Fibroblast of lung (primary cell): ENCODE measurements at regions not wholly inside any gene's neighbourhood (a gene's known extent, or its start where the extent isn't known, plus 50 kb on each side); places are given as distances from the start of the nearest gene placed in this dataset.

ENCODE experiments used
- EZH2 ChIP-seq: IDR thresholded peaks from 2 replicates; pipeline ENCODE4 v1.5.1; 2012; ENCODE audit warnings: low read length, control low read depth, mild to moderate bottlenecking; ENCODE audit errors: missing control alignments
- TF ChIP-seq, protein P1 (sequence below), 2 donors: IDR thresholded peaks in 1 of 2; conservative IDR thresholded peaks in 1 of 2; 1 replicate in 1 of 2; 2 replicates in 1 of 2; pipeline ENCODE4 v1.5.1; 2011 to 2012; ENCODE audit warnings: low read length in 2 of 2, control low read depth in 1 of 2, inconsistent platforms in 1 of 2, low read depth in 1 of 2, mild to moderate bottlenecking in 1 of 2

DNA sequence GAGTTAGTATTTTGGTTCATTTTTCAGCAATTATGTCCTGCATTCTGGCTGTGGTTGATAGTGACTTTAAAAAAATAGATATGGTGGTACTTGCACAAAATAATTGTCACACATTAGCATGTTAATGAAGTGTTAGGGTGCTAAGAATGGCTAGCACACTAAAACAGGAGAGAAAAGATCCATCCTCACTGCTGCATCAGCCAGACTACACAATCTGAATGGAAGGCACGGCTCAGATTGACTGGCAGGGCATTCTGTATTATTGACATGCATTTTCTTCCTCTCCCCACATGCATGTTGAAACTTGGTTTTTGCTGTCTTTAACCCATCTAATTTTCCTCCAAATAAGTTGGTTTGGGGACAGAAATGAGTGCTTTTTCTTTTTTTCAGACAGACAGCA is 306.3 kb downstream of the PRL start:
- TF ChIP-seq, protein P1, sequence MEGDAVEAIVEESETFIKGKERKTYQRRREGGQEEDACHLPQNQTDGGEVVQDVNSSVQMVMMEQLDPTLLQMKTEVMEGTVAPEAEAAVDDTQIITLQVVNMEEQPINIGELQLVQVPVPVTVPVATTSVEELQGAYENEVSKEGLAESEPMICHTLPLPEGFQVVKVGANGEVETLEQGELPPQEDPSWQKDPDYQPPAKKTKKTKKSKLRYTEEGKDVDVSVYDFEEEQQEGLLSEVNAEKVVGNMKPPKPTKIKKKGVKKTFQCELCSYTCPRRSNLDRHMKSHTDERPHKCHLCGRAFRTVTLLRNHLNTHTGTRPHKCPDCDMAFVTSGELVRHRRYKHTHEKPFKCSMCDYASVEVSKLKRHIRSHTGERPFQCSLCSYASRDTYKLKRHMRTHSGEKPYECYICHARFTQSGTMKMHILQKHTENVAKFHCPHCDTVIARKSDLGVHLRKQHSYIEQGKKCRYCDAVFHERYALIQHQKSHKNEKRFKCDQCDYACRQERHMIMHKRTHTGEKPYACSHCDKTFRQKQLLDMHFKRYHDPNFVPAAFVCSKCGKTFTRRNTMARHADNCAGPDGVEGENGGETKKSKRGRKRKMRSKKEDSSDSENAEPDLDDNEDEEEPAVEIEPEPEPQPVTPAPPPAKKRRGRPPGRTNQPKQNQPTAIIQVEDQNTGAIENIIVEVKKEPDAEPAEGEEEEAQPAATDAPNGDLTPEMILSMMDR (conservative IDR thresholded peaks at IDR 0.05 in 1 of 2, IDR thresholded peaks at IDR 0.05 in 1 of 2; ENCODE audit: low read depth in 1 of 2, low read length in 2 of 2): no peak
- TF ChIP-seq EZH2: no peak
